Tibial nerve (tissue), 4 donors: ENCODE measurements at regions not wholly inside any gene's neighbourhood (a gene's known extent, or its start where the extent isn't known, plus 50 kb on each side); places are given as distances from the start of the nearest gene placed in this dataset.

ENCODE experiments used
- DNase-seq, 2 donors: peaks; one replicate each; pipeline ENCODE4 v3.0.0-alpha.2; 2019; ENCODE audit warnings: low spot score in 2 of 2
- H3K27ac ChIP-seq, 4 donors: fragments of 200-600 bp; sonication (generic) in 3 of 4; one replicate each; pipeline ENCODE4 v1.5.1; 2017 to 2019; ENCODE audit warnings: mild to moderate bottlenecking in 1 of 4
- H3K27me3 ChIP-seq, 2 donors: fragments of 200-600 bp; sonication (generic) in 1 of 2; one replicate each; pipeline versions ENCODE4 v1.5.1 to v1.6.0; 2017 to 2019
- H3K36me3 ChIP-seq, 3 donors: fragments of 200-600 bp; sonication (generic); one replicate each; pipeline ENCODE4 v1.5.1; 2018 to 2019
- H3K4me1 ChIP-seq, 4 donors: fragments of 200-600 bp; sonication (generic) in 3 of 4; one replicate each; pipeline ENCODE4 v1.5.1; 2017 to 2019
- H3K4me3 ChIP-seq, 4 donors: fragments of 200-600 bp; sonication (generic) in 3 of 4; one replicate each; pipeline ENCODE4 v1.5.1; 2017 to 2019; ENCODE audit warnings: mild to moderate bottlenecking in 1 of 4, moderate library complexity in 1 of 4
- H3K9me3 ChIP-seq, 4 donors: fragments of 200-600 bp; sonication (generic) in 3 of 4; one replicate each; pipeline ENCODE4 v1.5.1; 2017 to 2019
- EP300 ChIP-seq, 2 donors: sonication (generic); formaldehyde crosslinking; IDR thresholded peaks; one replicate each; pipeline ENCODE4 v1.6.1; 2017; ENCODE audit warnings: antibody characterized with exemption in 2 of 2, mild to moderate bottlenecking in 1 of 2
- POLR2A ChIP-seq, 2 donors: fragments of 450-650 bp; IDR thresholded peaks; one replicate each; pipeline ENCODE4 v1.6.1; 2017; ENCODE audit warnings: antibody characterized with exemption in 2 of 2, mild to moderate bottlenecking in 2 of 2, moderate library complexity in 2 of 2
- WGBS, 2 donors: methylation state at CpG; one replicate each; pipeline ENCODE4 v1.1.5; 2018; 5-methylcytosine and 5-hydroxymethylcytosine counted together
- TF ChIP-seq, protein P1 (sequence below), 5 experiments: fragments of 200-600 bp in 3 of 5; fragments of 450-650 bp in 2 of 5; sonication (generic) in 3 of 5; IDR thresholded peaks; one replicate each; pipeline ENCODE4 v1.5.1; 2016 to 2019; ENCODE audit warnings: antibody characterized with exemption in 5 of 5, mild to moderate bottlenecking in 3 of 5, moderate library complexity in 2 of 5

DNA sequence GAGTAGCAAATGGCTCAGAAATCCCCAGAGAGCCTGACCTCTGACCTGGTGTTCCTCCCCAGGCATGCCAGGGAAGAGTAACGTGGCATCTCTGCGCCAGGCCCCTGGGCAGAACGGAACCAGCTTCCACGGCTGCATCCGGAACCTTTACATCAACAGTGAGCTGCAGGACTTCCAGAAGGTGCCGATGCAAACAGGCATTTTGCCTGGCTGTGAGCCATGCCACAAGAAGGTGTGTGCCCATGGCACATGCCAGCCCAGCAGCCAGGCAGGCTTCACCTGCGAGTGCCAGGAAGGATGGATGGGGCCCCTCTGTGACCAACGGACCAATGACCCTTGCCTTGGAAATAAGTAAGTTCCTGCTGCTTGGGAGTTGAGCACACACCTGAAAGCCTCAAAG is 83.4 kb upstream of the PACRGL start:
- H3K4me3 ChIP-seq: no peak overlapping the region
- no peak overlapping the region for H3K27ac ChIP-seq
- H3K9me3 ChIP-seq: no peaks in the 10 kb centered on the region
- no peaks in the 10 kb centered on the region for H3K27me3 ChIP-seq
- 95 to 96% methylated on average over 8 of the region's 8 CpGs for WGBS, 2 donors
- peaks cover 0 to 31% (median 0%) of the 10 kb centered on the region in 3 donors for H3K36me3 ChIP-seq
- DNase-seq: no peak
- H3K4me1 ChIP-seq: peaks cover 0 to 29% (median 5%) of the 10 kb centered on the region in 4 donors
- TF ChIP-seq POLR2A (IDR thresholded peaks at IDR 0.05) (no peak), EP300 (IDR thresholded peaks at IDR 0.05) (no peak)
- TF ChIP-seq, protein P1, sequence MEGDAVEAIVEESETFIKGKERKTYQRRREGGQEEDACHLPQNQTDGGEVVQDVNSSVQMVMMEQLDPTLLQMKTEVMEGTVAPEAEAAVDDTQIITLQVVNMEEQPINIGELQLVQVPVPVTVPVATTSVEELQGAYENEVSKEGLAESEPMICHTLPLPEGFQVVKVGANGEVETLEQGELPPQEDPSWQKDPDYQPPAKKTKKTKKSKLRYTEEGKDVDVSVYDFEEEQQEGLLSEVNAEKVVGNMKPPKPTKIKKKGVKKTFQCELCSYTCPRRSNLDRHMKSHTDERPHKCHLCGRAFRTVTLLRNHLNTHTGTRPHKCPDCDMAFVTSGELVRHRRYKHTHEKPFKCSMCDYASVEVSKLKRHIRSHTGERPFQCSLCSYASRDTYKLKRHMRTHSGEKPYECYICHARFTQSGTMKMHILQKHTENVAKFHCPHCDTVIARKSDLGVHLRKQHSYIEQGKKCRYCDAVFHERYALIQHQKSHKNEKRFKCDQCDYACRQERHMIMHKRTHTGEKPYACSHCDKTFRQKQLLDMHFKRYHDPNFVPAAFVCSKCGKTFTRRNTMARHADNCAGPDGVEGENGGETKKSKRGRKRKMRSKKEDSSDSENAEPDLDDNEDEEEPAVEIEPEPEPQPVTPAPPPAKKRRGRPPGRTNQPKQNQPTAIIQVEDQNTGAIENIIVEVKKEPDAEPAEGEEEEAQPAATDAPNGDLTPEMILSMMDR (IDR thresholded peaks at IDR 0.05): no peak

DNA sequence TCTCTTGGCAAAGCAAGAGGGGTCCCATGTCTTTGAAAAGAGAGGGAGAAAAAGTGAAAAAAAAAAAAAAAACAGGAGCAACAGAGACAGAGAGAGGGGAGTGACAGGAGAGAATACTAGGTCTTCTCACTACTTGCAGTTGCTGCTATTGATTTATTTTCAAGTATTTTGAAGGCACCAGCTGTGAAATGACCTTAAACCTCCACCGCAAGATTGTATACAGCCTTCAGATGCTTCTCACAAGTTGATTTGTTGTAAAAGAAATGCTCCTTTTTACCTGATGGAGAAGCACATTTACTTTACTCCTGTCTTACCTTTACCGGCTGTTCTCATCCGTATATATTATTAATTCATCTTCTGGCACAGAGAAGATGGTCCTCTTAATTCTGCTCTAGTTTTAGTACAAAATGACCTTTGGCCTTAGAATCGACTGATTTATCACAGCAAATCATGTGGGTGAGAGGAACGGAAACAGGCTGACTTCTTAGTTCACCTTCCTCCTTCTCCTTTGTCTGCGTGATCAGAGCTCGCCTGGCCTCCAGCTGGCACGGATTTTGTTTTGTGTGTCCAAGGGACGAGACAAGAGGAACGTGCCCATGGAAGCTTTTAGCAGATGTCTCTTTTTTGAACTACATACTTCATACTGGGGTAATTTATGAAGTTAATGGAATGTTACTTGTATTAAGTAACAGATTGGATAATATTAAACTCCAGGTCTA is 82.4 kb upstream of the PACRGL start:
- H3K27ac ChIP-seq: peak overlapping the region in 2 of 4 donors; percentile 51 to 53
- TF ChIP-seq POLR2A (IDR thresholded peaks at IDR 0.05): no peak
- TF ChIP-seq, protein P1 (IDR thresholded peaks at IDR 0.05): no peak
- TF ChIP-seq EP300 (IDR thresholded peaks at IDR 0.05): peak in 1 of 2 donors; percentile 29
- peaks cover 0 to 25% (median 0%) of the 10 kb centered on the region in 3 donors for H3K36me3 ChIP-seq
- DNase-seq: peak in 1 of 2 donors; percentile 48
- H3K4me3 ChIP-seq: no peak overlapping the region
- H3K9me3 ChIP-seq: no peaks in the 10 kb centered on the region
- 31 to 34% methylated on average over 10 of the region's 10 CpGs for WGBS, 2 donors
- H3K4me1 ChIP-seq: peaks cover 0 to 33% (median 6%) of the 10 kb centered on the region in 4 donors
- no peaks in the 10 kb centered on the region for H3K27me3 ChIP-seq

DNA sequence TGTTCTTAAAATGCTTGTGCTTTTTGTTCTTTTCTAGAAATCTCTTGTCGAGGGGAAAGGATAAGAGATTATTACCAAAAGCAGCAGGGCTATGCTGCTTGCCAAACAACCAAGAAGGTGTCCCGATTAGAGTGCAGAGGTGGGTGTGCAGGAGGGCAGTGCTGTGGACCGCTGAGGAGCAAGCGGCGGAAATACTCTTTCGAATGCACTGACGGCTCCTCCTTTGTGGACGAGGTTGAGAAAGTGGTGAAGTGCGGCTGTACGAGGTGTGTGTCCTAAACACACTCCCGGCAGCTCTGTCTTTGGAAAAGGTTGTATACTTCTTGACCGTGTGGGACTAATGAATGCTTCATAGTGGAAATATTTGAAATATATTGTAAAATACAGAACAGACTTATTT is 81.5 kb upstream of the PACRGL start:
- peaks cover 0 to 17% (median 0%) of the 10 kb centered on the region in 3 donors for H3K36me3 ChIP-seq
- no peak for TF ChIP-seq EP300 (IDR thresholded peaks at IDR 0.05)
- TF ChIP-seq, protein P1 (IDR thresholded peaks at IDR 0.05): no peak
- no peaks in the 10 kb centered on the region for H3K27me3 ChIP-seq
- no peak for DNase-seq
- no peaks in the 10 kb centered on the region for H3K9me3 ChIP-seq
- WGBS, 2 donors: 59 to 66% methylated on average over 12 of the region's 12 CpGs
- peak overlapping the region in 2 of 4 donors; percentile 51 to 53 for H3K27ac ChIP-seq
- peaks cover 0 to 33% (median 6%) of the 10 kb centered on the region in 4 donors for H3K4me1 ChIP-seq
- H3K4me3 ChIP-seq: no peak overlapping the region

DNA sequence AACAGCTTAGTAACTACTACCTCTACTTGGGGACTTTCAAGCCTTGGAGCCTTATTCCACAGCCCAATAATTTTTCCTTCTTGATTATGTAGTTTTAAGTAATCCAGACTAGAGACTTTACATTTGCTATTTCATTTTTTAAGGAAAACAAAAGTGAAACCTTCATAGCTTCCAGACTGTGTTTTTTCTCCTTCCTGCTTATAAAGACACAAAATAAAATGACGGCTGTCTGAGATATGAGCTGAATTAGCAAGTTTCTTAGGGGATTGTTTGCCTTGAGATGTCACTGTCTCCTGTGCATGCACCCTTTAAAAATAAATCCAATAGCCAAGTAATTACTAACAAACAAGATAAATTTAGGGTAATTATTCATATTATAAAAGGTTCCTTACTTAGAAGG is 78.8 kb upstream of the PACRGL start:
- DNase-seq: no peak
- H3K9me3 ChIP-seq: no peaks in the 10 kb centered on the region
- H3K36me3 ChIP-seq: peaks cover 0 to 10% (median 0%) of the 10 kb centered on the region in 3 donors
- no peaks in the 10 kb centered on the region for H3K27me3 ChIP-seq
- no peak overlapping the region for H3K4me3 ChIP-seq
- WGBS, 2 donors: 10 to 24% methylated on average over 1 of the region's 1 CpG
- peaks cover 0 to 37% (median 10%) of the 10 kb centered on the region in 4 donors for H3K4me1 ChIP-seq
- H3K27ac ChIP-seq: peak overlapping the region; percentile 23 to 82 (median 61)
- TF ChIP-seq POLR2A (IDR thresholded peaks at IDR 0.05) (no peak), EP300 (IDR thresholded peaks at IDR 0.05) (no peak)
- TF ChIP-seq, protein P1 (IDR thresholded peaks at IDR 0.05): no peak

DNA sequence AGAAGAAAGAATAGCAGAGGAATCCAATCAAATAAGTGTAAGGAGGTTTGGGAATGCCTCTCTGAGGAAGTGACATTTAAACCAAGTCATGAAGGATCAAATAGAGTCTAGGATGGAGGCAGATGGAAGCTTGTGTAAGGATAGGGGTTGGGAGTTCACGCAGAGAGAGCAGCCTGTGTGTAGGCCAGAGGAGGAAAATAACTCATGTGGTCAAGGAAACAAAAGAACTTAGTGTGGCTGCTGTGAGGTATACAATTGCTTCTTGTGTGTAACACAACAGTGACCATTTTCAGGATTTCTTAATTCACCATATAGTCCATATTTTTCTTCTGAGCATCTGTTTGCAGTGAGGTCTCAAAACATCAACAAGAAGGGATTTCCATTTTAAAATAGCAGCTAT is 77.6 kb upstream of the PACRGL start:
- no peak overlapping the region for H3K4me3 ChIP-seq
- H3K27me3 ChIP-seq: no peaks in the 10 kb centered on the region
- DNase-seq: no peak
- 50 to 53% methylated on average over 1 of the region's 1 CpG for WGBS, 2 donors
- H3K36me3 ChIP-seq: no peaks in the 10 kb centered on the region
- H3K9me3 ChIP-seq: no peaks in the 10 kb centered on the region
- TF ChIP-seq, protein P1 (IDR thresholded peaks at IDR 0.05): no peak
- TF ChIP-seq EP300 (IDR thresholded peaks at IDR 0.05): no peak
- H3K27ac ChIP-seq: peak overlapping the region in 2 of 4 donors; percentile 14 to 82
- H3K4me1 ChIP-seq: peaks cover 0 to 31% (median 10%) of the 10 kb centered on the region in 4 donors
